Ishikawa (cell line): ENCODE measurements at regions not wholly inside any gene's neighbourhood (a gene's known extent, or its start where the extent isn't known, plus 50 kb on each side); places are given as distances from the start of the nearest gene placed in this dataset.

Experiments
- EP300 ChIP-seq: IDR thresholded peaks from 2 replicates; pipeline ENCODE4 v1.6.1; 2012; ENCODE audit warnings: borderline replicate concordance
- FOXM1 ChIP-seq: IDR thresholded peaks from 2 replicates; pipeline ENCODE4 v1.6.1; 2012; ENCODE audit warnings: low read depth, borderline replicate concordance
- MAX ChIP-seq: IDR thresholded peaks from 2 replicates; pipeline ENCODE4 v1.6.1; 2012
- TEAD4 ChIP-seq: IDR thresholded peaks from 2 replicates; pipeline ENCODE4 v1.6.1; 2012
- USF1 ChIP-seq: IDR thresholded peaks from 2 replicates; pipeline ENCODE4 v1.6.1; 2012

GRCh38 chr6:113664909-113665308 is 192.2 kb upstream of the MARCKS start:
- no peak for TF ChIP-seq MAX
- no peak for TF ChIP-seq FOXM1
- TF ChIP-seq TEAD4: no peak
- TF ChIP-seq USF1: no peak
- TF ChIP-seq EP300: no peak
